A549 (cell line): ENCODE measurements at regions not wholly inside any gene's neighbourhood (a gene's known extent, or its start where the extent isn't known, plus 50 kb on each side); places are given as distances from the start of the nearest gene placed in this dataset.

Experiments used
- ATAC-seq, 2 experiments: fragments of 200-7000 bp in 1 of 2; fragments of >200 bp in 1 of 2; cut with Nextera tagmentation in 1 of 2; cut with Tn5 transposase in 1 of 2; 3 replicates each; pipeline versions ENCODE4 v1.8.0 to v1.9.1; 2018 to 2020; ENCODE audit warnings: mild to moderate bottlenecking in 1 of 2, moderate library complexity in 1 of 2
- CTCF ChIA-PET: fragments of 300-600 bp; sonication (Branson Sonifier 250); formaldehyde crosslinking; extraction: SDS; loops from one replicate; lab custom pipeline; 2021; ENCODE audit warnings: antibody characterized with exemption, inconsistent platforms; lab: Yijun Ruan, JAX
- POLR2A ChIA-PET: fragments of 350-600 bp; formaldehyde crosslinking; extraction: SDS; loops from one replicate; lab custom pipeline; 2021; ENCODE audit warnings: antibody characterized with exemption, inconsistent platforms; lab: Yijun Ruan, JAX
- DNase-seq, 2 experiments: peaks; one replicate each; pipeline versions ENCODE4 v3.0.0 to v3.0.0-alpha.2; 2011 to 2016; ENCODE audit warnings: low read depth in 1 of 2, low spot score in 1 of 2
- FAIRE-seq: peaks from 2 replicates; lab custom pipeline; 2011; peaks lifted over from hg19 to GRCh38; lab: Jason Lieb, UNC
- H3K27ac ChIP-seq, 2 experiments: fragments of >200 bp; sonication (Bioruptor Twin); formaldehyde crosslinking; 3 replicates each; pipeline ENCODE4 v1.5.1; 2016 to 2017
- H3K4me1 ChIP-seq: fragments of >200 bp; sonication (Bioruptor Twin); formaldehyde crosslinking; 3 replicates; pipeline ENCODE4 v1.6.1; 2016
- H3K4me2 ChIP-seq: fragments of >200 bp; sonication (Bioruptor Twin); formaldehyde crosslinking; 3 replicates; pipeline ENCODE4 v1.6.1; 2016
- H3K4me3 ChIP-seq: fragments of >200 bp; sonication (Bioruptor Twin); formaldehyde crosslinking; 3 replicates; pipeline ENCODE4 v1.5.1; 2016
- H3K9me3 ChIP-seq: fragments of >200 bp; sonication (Bioruptor Twin); formaldehyde crosslinking; 3 replicates; pipeline ENCODE4 v1.6.1; 2016
- BHLHE40 ChIP-seq: IDR thresholded peaks from 2 replicates; pipeline ENCODE4 v1.6.1; 2012; ENCODE audit warnings: low read depth, low read length, inconsistent platforms
- CTCF ChIP-seq: fragments of >200 bp; sonication (Bioruptor Twin); formaldehyde crosslinking; IDR thresholded peaks from 3 replicates; pipeline ENCODE4 v1.5.1; 2016
- EHMT2 ChIP-seq: fragments of 200-600 bp; sonication (generic); IDR thresholded peaks from 2 replicates; pipeline ENCODE4 v1.6.1; 2016; ENCODE audit warnings: antibody characterized with exemption, low read depth, mild to moderate bottlenecking, moderate library complexity
- EP300 ChIP-seq, 2 experiments: fragments of >200 bp; sonication (Bioruptor Twin); formaldehyde crosslinking; IDR thresholded peaks; 2 replicates in 1 of 2; 3 replicates in 1 of 2; pipeline ENCODE4 v1.6.1; 2016 to 2017
- ESRRA ChIP-seq: fragments of 150-350 bp; IDR thresholded peaks from 2 replicates; pipeline ENCODE4 v1.6.1; 2014; ENCODE audit warnings: mild to moderate bottlenecking, low read length, borderline replicate concordance
- FOSB ChIP-seq: fragments of 250-450 bp; sonication (Bioruptor Pico); IDR thresholded peaks from 2 replicates; pipeline ENCODE4 v1.5.0; 2020; ENCODE audit warnings: mild to moderate bottlenecking, moderate library complexity
- HMGXB4 ChIP-seq: fragments of 250-450 bp; sonication (Bioruptor Pico); IDR thresholded peaks from 2 replicates; pipeline ENCODE4 v1.5.0; 2021; ENCODE audit warnings: mild to moderate bottlenecking, moderate library complexity, borderline replicate concordance
- HOXB13 ChIP-seq: fragments of 250-450 bp; sonication (Bioruptor Pico); IDR thresholded peaks from 2 replicates; pipeline ENCODE4 v1.5.0; 2020; ENCODE audit warnings: low read depth, mild to moderate bottlenecking, moderate library complexity
- KDM1A ChIP-seq: fragments of 200-600 bp; sonication (generic); IDR thresholded peaks from 2 replicates; pipeline ENCODE4 v1.6.1; 2016; ENCODE audit warnings: low read depth, mild to moderate bottlenecking
- MAFK ChIP-seq: fragments of 450-650 bp; IDR thresholded peaks from 2 replicates; pipeline ENCODE4 v1.6.1; 2014; ENCODE audit not compliant: partially characterized antibody
- MAZ ChIP-seq: fragments of 150-350 bp; IDR thresholded peaks from 2 replicates; pipeline ENCODE4 v1.6.1; 2014; ENCODE audit warnings: antibody characterized with exemption, low read depth, low read length, borderline replicate concordance
- MYC ChIP-seq: IDR thresholded peaks from 2 replicates; pipeline ENCODE4 v1.6.1; 2012; ENCODE audit warnings: mild to moderate bottlenecking, inconsistent platforms, low read length, improper control_type of control experiment, borderline replicate concordance
- PBX3 ChIP-seq: IDR thresholded peaks from 2 replicates; pipeline ENCODE4 v1.6.1; 2012
- SMC3 ChIP-seq: fragments of >200 bp; sonication (Bioruptor Twin); formaldehyde crosslinking; IDR thresholded peaks from 3 replicates; pipeline ENCODE4 v1.6.1; 2018; ENCODE audit warnings: inconsistent platforms
- TP53 ChIP-seq: fragments of 250-450 bp; sonication (Bioruptor Pico); IDR thresholded peaks from 2 replicates; pipeline ENCODE4 v1.5.0; 2021; ENCODE audit warnings: mild to moderate bottlenecking, moderate library complexity
- ZFP36 ChIP-seq: fragments of 450-650 bp; IDR thresholded peaks from 2 replicates; pipeline ENCODE4 v1.6.1; 2014; ENCODE audit warnings: borderline replicate concordance; ENCODE audit not compliant: partially characterized antibody
- WGBS: methylation state at CpG from one replicate; pipeline ENCODE4 v1.1.6; 2017; ENCODE audit errors: missing lambda C conversion rate; 5-methylcytosine and 5-hydroxymethylcytosine counted together

GRCh38 chr10:128386816-128387604 is 260.8 kb upstream of the MKI67 start (continued):
- TF ChIP-seq EP300 (IDR thresholded peaks at IDR 0.05) = no peak
- no peak for TF ChIP-seq HOXB13
- no peak for TF ChIP-seq PBX3
- no peak for TF ChIP-seq MYC

- DNase-seq (no peak), ATAC-seq (no peak)
- WGBS = 0% methylated on average over 5 of the region's 5 CpGs
Measured at GRCh38 chr10:128390596-128390995, 264.4 kb upstream of the MKI67 start.

More at GRCh38 chr10:128390596-128390995, 264.4 kb upstream of the MKI67 start:
- no peak overlapping the region for H3K27ac ChIP-seq
- no peak overlapping the region for H3K4me2 ChIP-seq
- ChIA-PET POLR2A (no interaction called here), CTCF (no interaction called here)
- H3K4me1 ChIP-seq = no peaks in the 10 kb centered on the region
- no peak overlapping the region for H3K4me3 ChIP-seq
- no peaks in the 10 kb centered on the region for H3K9me3 ChIP-seq
- TF ChIP-seq KDM1A (no peak), SMC3 (no peak), HMGXB4 (no peak), CTCF (no peak), TP53 (CRISPR knock-in tag) (no peak), FOSB (CRISPR knock-in tag) (no peak), MAZ (no peak), MYC (no peak), PBX3 (no peak), EHMT2 (no peak), MAFK (no peak), BHLHE40 (no peak), ESRRA (no peak), ZFP36 (no peak)
- no peak for FAIRE-seq
